ENCODE measurements at regions not wholly inside any gene's neighbourhood (a gene's known extent, or its start where the extent isn't known, plus 50 kb on each side); places are given as distances from the start of the nearest gene placed in this dataset.
"Not testable (repeated sequence)": the region's sequence is repeated elsewhere in the genome, so short reads cannot be mapped to it uniquely, and the experiment has no call there.

DNA sequence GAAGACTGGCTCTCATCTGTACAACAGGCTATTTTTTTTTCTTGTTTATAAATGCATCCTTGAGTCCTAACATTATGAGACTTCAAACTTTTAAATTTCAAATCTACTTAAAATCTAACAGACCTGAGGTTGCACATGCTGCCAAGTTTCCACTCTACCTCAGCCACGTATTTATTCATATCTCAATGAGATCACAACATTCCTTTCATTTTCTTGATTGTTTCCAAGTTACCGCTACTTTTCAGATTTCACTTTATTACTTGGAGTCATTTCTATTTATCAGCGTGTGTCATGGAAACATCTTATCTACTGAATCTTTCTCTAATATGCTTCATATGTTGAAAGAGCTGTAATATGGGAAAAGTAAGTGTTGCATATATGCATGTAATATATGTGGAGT is 1257.5 kb upstream of the ATXN8OS start:
- ATAC-seq (no peak), DNase-seq (ENCODE audit: low spot score) (no peak)

DNA sequence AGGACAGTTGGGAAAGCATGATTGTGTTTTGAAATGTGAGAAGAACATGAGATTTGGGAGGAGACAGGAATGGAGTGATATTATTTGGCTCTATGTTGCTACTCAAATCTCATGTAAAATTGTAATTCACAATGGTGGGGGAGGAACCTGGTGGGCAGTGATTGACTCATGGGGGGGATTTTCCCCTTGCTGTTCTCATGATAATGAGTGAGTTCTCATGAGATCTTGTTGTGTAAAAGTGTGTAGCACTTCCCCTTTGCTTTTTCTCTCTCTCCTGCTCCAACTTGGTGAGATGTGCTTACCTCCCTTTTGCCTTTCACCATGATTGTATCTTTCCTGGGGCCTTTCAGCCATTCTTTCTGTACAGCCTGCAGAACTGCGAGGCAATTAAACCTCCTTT is 1261.0 kb upstream of the ATXN8OS start:
- no peak for ATAC-seq
- DNase-seq (ENCODE audit: low spot score) = no peak

DNA sequence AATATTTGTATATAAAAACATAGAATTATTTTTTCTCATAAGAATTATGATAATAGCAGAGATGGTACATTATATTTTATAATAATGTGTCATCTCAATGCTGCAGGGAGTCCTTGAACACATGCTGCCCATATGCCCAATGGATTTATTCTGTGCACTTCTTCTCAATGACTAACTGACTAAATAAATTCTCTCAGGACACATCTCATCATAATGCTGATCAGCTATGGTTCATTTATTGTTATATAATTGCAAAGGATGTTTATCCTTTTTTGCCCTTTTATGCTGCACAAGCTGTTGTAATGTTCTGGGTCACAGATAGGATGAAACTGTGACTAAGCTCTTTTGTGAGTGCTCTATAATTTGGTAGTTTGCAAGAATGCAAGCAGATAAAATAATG is 1273.3 kb upstream of the ATXN8OS start:
- DNase-seq (ENCODE audit: low spot score) (no peak), ATAC-seq (no peak)

DNA sequence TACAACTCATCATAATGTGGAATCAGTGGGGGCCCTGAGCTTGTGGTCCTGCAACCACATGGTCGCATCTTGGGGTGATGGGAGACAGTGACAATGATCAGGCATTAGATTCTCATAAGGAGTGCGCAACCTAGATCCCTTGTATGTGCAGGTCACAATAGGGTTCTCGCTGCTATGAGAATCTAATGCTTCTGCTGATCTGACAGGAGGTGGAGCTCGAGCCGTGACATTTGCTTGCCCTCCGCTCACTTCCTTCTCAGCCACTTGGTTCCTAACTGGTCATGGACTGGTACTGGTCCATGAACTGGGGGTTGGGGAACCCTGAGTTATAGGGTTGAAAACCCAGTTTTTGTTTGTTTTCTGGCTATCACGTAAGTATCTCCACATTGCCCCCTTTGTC is 1290.9 kb upstream of the ATXN8OS start:
- no peak for ATAC-seq
- DNase-seq (ENCODE audit: low spot score) = no peak

DNA sequence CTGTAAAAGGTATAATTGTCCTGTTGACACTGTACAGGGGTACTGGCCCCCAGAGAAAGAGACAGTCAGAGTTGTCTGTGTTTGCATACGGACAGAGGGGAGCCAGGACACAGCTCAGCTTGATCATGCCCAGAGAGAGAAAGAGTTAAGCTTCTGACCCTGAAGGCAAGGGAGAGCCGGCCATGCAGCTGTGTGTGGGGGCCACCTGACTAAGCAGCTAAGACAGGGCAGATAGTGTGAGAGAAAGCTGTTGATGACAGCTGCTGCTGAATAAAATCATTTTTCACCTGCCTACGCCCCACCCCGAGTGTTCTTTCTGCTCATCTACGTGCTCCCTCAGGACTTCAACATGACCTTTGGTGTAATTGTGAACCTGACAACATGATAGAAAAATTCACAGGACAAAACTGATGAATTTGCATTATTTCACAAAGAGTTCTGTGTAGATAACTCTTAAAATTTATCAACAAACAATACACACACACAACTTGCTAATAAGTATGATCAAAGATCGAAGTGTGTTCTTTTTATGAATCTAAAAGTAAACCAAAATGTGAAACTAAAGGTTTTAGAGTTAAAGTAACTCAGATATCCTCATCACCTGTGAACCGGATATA is 1294.3 kb upstream of the ATXN8OS start:
- no peak for ATAC-seq
- DNase-seq (ENCODE audit: low spot score) = no peak

DNA sequence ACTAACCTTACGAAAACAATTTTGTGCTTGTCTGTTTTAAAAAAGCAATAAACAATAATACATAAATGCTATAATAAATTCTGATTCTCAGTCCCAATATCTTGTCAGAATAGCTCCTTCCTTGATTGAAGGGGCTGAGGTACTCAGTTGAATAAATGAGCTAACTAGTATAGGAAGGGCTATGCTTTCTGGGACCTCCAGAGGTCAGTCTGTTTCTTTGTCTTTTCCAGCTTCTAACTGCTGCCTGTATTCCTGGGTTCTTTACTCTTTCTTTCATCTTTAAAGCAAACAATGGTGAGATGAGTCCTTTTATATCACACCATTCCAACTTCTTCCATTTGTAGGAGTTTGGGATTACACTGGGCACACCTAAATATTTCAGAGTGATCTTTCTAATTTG is 1297.0 kb upstream of the ATXN8OS start:
- DNase-seq (ENCODE audit: low spot score) (no peak), ATAC-seq (no peak)

DNA sequence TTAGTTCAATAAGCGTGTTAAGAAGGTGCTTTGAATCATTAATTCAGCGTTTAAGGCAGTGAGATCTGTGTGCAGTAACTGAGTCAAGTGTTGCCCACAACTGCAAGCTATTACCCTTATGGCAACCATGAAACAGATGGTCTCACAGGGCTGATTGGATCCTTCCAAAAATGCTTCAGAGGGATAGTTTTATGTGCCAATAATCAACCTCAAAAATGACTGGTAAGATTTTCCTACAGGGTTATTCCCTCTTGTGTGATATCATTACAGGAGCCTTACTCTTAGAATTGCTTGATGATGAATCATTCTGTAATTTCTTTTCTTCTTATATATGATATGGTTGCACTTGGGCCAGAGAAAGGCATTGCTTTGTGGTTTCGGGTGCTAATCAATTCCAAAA is 1299.2 kb upstream of the ATXN8OS start:
- DNase-seq (ENCODE audit: low spot score) (no peak), ATAC-seq (no peak)

DNA sequence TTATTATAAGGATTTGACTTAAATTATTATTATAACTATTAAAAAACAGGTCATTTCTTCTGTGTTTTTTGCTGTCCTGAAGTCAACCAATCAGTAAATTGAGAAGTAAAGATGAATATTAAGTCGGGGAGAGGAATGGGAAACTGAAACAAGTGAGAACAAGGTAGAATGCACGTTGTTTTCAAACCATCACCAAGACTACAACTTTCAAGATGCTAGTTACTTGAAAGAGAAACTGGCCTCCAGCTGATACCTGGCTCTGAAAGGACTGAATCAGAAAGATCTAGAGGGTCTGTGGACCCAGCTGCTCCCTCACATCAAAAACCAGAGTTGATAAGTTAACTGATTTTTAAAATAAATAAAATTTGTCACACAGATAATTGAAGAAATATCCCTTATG is 1301.5 kb upstream of the ATXN8OS start:
- no peak for ATAC-seq
- no peak for DNase-seq (ENCODE audit: low spot score)

DNA sequence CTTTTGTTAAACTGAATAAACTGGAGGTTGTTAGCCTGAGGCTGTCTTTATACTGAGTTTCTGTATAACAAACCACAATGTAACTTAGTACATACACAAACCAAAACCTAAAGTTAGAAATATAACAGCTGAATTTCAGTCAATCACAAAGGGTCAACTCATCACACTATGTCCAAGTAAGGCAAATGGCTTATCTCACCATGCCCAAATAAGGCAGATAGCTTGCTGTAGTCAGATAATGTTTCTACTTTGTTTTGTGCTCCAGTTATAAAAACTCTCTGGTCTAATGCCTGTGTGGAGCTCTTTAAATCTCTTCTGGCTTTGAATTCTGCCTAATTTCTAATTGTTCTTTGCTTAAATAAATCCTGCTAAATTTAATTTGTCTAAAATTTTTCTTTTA is 1323.4 kb upstream of the ATXN8OS start:
- DNase-seq (ENCODE audit: low spot score) (no peak), ATAC-seq (no peak)

DNA sequence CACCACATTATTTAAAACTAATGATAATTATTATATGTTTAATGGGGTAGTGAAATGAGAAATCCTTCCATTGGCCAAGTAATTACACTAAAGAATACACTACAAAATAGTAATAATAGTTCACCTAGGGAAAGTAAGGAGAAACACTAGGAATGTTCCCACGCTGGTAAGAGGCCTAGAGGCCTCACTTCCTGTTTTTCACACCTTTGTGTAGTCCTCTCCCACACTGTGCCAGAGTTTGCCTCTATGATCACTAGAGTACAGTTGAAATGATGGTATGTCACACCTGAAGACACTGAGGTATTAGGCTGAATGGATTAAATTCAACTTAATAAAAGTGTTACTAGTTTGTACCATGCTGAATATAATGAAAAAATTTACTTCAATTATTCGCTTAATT is 1348.0 kb upstream of the ATXN8OS start:
- DNase-seq (ENCODE audit: low spot score) (no peak), ATAC-seq (no peak)

DNA sequence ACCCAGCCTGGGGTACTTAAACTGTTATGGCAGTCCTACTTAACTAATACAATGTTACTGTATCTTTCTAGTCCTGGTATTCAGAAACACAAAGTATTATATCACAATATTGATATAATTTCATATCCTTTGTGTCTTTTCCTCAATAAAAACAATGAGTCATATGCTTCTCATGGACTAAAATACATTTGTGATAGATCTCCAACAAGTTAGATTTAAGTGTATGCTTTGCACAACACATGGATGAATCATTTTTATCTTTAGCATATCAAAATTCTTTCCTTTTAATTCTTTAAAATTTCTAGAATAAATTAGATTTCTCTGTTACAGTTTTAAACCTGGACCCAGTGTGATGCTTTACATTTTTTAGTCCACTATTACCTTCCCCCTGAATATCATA is 1357.8 kb upstream of the ATXN8OS start:
- ATAC-seq (no peak), DNase-seq (ENCODE audit: low spot score) (no peak)

DNA sequence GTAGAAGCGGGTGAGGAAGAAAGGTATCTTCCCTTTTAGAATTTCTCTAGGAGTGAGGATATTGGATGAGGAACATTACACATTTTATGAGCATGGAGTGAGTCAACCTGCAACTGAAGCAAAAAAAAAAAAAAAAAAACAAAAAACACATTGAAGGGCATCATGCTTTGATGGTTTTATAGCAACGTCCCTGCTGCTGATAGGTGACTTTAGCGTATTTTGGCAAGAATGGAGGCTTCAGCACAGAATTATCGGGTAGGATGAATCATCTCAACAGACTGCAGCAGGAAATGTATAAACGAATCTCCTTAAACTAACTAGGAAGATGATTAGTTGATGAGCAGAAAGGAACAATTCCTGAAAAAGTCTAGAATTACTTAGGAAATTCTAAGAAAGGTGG is 1359.6 kb upstream of the ATXN8OS start:
- ATAC-seq = no peak

DNA sequence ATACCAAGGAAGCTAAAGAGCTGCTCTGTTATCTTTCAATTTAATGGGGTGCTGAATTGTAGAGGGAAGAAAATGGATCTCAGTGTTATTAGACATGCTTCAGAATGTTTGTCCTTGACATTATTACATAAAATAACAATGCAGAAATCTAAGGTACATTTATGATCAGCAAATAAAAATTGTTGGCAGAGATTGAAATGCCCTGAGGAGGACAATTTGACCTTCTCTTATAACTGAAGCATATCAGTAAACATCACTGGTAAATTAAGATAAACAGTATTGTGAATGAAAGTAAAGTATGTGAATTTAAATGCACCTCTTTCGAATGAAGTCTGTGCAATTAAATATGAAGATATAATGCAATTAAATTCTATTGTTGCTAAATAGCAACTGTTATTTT is 1362.1 kb upstream of the ATXN8OS start:
- ATAC-seq (no peak), DNase-seq (ENCODE audit: low spot score) (no peak)

More for the DNA sequence above, 1359.6 kb upstream of the ATXN8OS start:
- DNase-seq (ENCODE audit: low spot score) = no peak

DNA sequence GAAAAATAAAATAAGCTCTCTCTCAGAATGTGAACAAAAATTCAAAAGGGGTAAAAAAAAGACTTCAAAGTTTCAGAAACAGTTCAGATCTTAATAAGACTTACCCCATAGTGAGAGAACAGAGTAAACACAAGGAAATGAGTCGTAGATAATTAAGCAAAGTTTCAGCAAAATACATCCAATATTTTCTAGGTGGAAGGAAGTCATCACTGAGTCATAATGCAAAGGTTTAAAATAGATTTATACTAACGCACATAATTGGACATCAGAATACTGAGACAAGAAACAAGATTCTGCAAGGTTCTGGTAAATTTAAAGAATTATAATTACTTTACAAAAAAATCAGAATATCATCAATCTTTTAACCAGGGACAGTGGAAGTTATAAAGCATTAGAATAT is 1370.7 kb upstream of the ATXN8OS start:
- DNase-seq (ENCODE audit: low spot score) = no peak
- ATAC-seq = no peak

DNA sequence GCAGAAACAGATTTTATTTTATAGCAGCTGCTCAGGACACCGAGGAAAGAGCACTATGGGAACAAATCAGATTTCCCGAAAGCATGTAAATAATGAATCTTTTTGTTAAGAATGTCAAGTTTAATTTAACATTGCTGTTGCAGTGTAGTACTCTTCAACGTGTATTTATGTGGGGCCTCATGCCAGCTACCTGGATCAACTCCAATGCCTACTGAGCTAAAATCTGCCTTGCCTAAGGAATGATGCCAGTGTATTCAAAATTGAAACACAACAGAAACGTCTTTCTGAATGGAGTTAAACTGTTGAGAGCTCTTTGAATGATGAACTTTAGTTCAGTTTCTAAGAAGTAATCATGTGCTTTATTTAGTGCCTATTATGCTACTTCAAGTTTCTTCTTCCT is 1379.8 kb upstream of the ATXN8OS start:
- no peak for ATAC-seq
- no peak for DNase-seq (ENCODE audit: low spot score)

DNA sequence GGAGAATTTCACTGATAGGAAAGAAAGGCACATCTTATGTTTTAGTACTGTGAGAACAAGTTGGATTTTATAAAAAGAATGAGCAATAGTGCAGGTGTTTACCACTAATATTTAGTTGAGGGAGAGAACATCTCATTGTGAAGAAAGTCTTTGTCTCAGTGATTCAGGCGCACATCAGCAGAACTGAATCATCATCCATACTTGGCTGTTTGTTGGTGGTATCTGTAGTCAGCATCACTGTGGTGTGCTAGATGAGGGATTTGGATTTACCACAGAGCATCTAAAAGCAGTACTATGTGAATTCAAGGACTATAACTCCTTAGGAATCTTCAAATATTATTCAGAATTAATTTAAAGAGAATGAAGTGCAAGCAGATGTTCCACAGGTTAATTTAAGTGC is 1380.5 kb upstream of the ATXN8OS start:
- no peak for ATAC-seq
- no peak for DNase-seq (ENCODE audit: low spot score)

DNA sequence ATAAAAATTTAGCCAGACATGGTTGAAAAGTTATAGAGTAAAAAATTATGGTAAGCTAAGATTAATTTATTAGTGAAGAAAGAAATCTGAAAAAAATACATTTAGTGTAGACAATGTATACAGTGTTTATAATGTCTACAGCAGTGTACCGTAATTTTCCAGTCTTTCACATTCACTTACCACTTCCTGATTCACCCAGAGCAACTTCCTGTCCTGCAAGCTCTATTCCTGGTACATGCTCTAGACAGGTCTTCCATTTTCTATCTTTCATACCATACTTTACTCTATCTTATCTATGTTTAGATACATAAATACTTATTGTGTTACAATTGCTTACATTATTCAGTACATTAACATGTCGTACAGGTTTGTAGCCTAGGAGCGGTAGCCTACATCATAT is 1387.8 kb upstream of the ATXN8OS start:
- ATAC-seq (no peak), DNase-seq (ENCODE audit: low spot score) (no peak)

DNA sequence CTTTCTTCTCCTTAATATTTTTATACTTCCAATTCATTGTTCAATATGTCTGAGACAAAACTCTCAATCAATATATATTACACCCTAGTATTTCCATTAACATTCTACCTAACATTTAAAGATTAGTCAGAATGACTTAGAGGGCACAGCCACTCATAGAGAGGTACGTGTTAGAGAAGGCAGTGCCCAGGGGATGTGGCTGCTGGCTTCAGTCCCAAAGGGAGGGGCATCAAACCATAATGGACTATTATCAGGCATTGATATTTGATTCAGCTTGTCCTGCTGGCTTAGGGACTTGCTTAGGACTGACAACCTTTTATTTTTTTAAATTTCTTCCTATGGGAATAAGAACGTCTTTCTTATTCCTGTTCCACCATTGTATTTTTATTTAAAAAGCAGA is 1392.0 kb upstream of the ATXN8OS start:
- no peak for ATAC-seq
- no peak for DNase-seq (ENCODE audit: low spot score)

DNA sequence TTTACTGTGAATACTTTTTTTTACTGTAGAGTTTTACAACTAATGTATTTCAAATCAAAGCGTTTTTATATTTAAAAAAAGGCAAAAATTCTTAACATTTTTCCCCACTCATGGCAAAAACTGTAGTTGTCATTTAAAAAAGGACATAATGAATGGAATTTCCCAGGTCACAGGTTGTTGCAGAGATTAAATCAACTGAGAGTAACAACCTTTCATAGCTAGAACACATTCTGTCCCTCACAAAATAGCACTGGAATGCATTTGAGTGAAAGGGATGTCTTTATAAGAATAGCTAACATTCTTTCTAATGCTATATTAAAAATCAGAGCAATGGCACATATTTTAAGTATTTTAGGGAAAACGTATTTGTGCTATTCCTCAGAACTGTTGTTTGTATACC is 1393.3 kb upstream of the ATXN8OS start:
- ATAC-seq (no peak), DNase-seq (ENCODE audit: low spot score) (no peak)

DNA sequence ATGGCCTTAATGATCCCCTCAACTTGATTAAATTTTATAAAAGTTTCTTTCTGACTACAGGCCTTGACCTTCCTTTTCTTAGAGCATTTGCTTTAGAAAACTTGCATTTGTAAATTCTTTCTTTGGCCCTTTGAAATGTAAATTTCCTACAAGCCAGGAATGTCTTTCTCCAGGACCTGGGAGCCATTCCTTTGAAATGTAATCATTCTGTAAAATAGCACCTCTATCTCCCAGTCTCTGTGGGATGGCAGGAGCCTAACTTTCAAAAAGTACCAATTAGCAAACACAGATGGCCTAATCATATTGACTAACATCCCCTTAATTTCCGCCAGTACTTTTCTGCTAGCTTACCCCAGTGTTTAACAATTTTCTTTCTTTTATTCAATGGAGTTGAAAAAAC is 1394.2 kb upstream of the ATXN8OS start:
- ATAC-seq = no peak
- no peak for DNase-seq (ENCODE audit: low spot score)

DNA sequence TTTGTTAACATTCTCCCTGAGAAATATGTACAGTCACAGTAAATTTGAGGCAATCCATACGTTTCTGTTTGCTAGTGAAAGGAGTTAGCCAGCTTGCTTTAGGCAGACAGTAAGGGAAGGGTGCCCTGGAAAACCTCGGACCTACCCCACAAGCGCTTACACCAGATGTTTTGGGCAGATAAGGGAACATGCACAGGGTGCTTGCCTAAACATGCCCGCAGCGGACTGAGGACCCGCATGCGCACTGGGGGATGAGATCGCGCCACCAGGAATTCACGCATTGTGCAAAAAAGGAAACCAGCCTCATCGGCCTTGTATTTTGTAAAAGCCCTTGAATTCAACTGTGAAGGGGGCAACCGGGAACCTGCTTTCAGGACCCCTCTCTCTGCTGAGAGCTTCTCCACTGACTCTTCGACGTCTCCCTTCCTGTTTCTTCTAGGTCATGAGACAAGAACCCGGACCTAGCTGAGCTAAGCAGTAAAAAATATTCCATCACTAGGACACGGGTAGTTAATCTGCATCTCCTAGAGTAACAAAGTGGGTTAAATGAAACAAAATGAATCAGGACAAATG is 1399.2 kb upstream of the ATXN8OS start:
- DNase-seq (ENCODE audit: low spot score) (no peak), ATAC-seq (no peak)

DNA sequence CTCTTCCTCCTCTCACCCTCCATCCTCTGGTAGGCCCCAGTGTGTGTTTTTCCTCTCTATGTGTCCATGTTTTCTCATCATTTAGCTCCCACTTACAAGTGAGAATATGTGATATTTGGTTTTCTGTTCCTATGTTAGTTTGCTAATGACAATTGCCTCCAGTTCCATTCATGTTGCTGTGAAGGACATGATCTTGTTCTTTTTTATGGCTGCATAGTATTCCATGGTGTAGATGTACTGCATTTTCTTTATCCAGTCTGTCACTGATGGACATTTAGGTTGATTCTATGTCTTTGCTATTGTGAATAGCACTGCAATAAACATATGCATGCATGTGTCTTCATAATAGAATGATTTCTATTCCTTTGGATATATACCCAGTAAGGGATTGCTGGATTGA is 1401.6 kb upstream of the ATXN8OS start:
- not testable (repeated sequence) for ATAC-seq; DNase-seq (ENCODE audit: low spot score)

DNA sequence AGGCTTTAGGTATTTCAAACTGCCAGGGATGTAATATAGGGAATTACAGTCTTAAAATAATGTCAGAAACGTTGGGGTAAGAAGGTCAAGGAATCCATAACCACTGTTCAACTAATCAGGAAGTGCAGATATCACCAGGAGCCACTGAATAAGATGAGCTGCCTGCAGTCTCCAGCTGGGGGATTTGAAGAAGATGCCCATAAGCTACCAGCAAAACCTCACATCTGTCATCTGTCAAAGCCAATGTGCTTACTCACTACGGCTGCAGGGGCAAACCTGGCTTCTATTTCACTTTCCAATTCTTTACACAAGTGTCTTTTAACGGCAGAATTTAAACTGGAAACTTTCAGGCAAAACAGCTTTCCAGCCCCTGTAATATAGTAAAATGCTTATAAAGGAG is 1410.1 kb upstream of the ATXN8OS start:
- no peak for ATAC-seq

More for the DNA sequence above, 1410.1 kb upstream of the ATXN8OS start:
- no peak for DNase-seq (ENCODE audit: low spot score)

All from left lobe of liver (tissue), 2 donors.